22Rv1 (cell line): ENCODE measurements at regions not wholly inside any gene's neighbourhood (a gene's known extent, or its start where the extent isn't known, plus 50 kb on each side); places are given as distances from the start of the nearest gene placed in this dataset.

Source experiments
- ZFX ChIP-seq: fragments of 450-650 bp; IDR thresholded peaks from 2 replicates; pipeline ENCODE4 v1.6.1; 2017; ENCODE audit warnings: antibody characterized with exemption, borderline replicate concordance
- TF ChIP-seq, protein P1 (sequence below): fragments of 450-650 bp; IDR thresholded peaks from 2 replicates; pipeline ENCODE4 v1.5.1; 2017; ENCODE audit warnings: mild to moderate bottlenecking

DNA sequence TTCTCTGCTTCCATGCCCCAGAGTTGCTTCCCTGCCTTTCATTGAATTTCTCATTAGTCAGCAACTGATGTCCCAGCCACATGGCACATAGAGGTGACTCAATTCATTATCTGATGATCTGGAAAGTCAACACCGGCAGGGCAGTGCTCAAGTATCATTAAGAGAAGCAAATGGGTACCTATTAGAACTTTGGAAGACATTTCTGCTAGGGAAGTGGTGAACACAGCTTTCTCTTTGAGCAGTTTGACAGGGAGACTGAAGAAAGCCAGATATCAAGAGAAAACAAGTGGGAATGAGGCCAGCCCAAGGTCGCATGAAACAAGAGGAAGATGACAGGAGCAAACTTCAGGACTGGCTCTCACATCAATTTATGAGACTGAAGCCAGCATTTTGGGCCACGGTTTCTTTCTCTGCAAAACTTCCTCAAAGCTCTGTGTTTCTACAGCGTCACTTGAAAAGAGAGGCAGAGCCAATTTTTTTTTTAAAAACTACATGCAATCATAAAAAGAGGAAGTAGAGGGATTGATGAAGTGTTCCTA is 108.3 kb upstream of the RPS6KA3 start:
- TF ChIP-seq, protein P1, sequence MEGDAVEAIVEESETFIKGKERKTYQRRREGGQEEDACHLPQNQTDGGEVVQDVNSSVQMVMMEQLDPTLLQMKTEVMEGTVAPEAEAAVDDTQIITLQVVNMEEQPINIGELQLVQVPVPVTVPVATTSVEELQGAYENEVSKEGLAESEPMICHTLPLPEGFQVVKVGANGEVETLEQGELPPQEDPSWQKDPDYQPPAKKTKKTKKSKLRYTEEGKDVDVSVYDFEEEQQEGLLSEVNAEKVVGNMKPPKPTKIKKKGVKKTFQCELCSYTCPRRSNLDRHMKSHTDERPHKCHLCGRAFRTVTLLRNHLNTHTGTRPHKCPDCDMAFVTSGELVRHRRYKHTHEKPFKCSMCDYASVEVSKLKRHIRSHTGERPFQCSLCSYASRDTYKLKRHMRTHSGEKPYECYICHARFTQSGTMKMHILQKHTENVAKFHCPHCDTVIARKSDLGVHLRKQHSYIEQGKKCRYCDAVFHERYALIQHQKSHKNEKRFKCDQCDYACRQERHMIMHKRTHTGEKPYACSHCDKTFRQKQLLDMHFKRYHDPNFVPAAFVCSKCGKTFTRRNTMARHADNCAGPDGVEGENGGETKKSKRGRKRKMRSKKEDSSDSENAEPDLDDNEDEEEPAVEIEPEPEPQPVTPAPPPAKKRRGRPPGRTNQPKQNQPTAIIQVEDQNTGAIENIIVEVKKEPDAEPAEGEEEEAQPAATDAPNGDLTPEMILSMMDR: no peak
- no peak for TF ChIP-seq ZFX
